ENCODE measurements at regions not wholly inside any gene's neighbourhood (a gene's known extent, or its start where the extent isn't known, plus 50 kb on each side); places are given as distances from the start of the nearest gene placed in this dataset.
"Not testable (repeated sequence)": the region's sequence is repeated elsewhere in the genome, so short reads cannot be mapped to it uniquely, and the experiment has no call there.

GRCh38 chr9:62526306-62526705, 1336.5 kb downstream of the SPATA31A7 start:
- H3K9me3 Mint-ChIP-seq (ENCODE audit: unreplicated experiment); H3K4me1 Mint-ChIP-seq (ENCODE audit: low read depth, unreplicated experiment); H3K27ac Mint-ChIP-seq (ENCODE audit: unreplicated experiment); H3K4me3 Mint-ChIP-seq (ENCODE audit: unreplicated experiment); H3K36me3 Mint-ChIP-seq (ENCODE audit: unreplicated experiment); H3K27me3 Mint-ChIP-seq (ENCODE audit: unreplicated experiment); DNase-seq: not testable (repeated sequence)

GRCh38 chr9:62532162-62532776, 1342.4 kb downstream of the SPATA31A7 start:
- H3K27me3 Mint-ChIP-seq (ENCODE audit: unreplicated experiment); DNase-seq; H3K4me1 Mint-ChIP-seq (ENCODE audit: low read depth, unreplicated experiment); H3K27ac Mint-ChIP-seq (ENCODE audit: unreplicated experiment); H3K36me3 Mint-ChIP-seq (ENCODE audit: unreplicated experiment); H3K9me3 Mint-ChIP-seq (ENCODE audit: unreplicated experiment): not testable (repeated sequence)
- H3K4me3 Mint-ChIP-seq (ENCODE audit: unreplicated experiment): peak overlapping the region; percentile 91

DNA sequence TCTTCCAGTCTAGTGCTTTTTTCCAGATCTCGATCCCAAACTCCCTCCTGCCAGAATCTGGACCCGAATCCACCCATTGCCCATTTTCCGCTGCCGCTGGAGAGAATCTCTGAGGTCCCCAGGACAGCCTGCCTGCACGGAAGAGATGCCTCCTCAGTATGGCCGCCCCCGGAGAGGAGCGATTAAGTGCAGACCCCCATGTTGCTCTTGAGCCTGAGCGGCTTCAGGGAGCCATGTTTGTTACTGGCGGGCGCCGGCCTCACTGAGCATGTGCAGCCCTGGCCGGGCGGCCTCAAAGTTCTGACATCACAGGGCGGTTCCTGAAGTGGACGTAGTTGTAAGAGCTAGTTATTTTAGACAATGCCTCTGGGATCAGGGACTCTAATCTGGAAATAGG, 1342.9 kb downstream of the SPATA31A7 start:
- peak; percentile 50 for DNase-seq
- H3K27me3 Mint-ChIP-seq (ENCODE audit: unreplicated experiment); H3K9me3 Mint-ChIP-seq (ENCODE audit: unreplicated experiment); H3K36me3 Mint-ChIP-seq (ENCODE audit: unreplicated experiment); H3K4me1 Mint-ChIP-seq (ENCODE audit: low read depth, unreplicated experiment): not testable (repeated sequence)
- H3K4me3 Mint-ChIP-seq (ENCODE audit: unreplicated experiment): peak overlapping the region; percentile 91
- peak overlapping the region; percentile 97 for H3K27ac Mint-ChIP-seq (ENCODE audit: unreplicated experiment)

DNA sequence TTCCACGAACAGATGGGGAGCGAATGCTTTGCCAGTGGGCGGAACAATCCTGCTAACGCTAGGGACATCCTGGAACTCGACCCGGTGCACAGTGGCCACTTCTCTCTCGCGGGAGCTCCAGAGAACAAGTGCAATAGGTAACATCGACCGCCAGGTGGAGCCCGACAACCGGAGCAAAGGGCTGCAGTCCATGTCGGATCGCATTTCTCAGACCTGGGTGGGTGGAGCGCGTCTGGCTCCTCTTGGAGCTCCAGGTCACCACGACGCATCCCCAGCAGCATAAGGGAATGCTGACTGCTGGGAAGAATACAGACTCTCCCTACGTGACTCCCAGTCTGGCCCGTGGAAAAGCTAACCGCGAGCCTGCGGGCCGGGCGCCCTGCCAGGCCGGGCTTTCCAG, 1360.7 kb downstream of the SPATA31A7 start:
- DNase-seq: peak; percentile 21
- H3K4me1 Mint-ChIP-seq (ENCODE audit: low read depth, unreplicated experiment); H3K27ac Mint-ChIP-seq (ENCODE audit: unreplicated experiment); H3K36me3 Mint-ChIP-seq (ENCODE audit: unreplicated experiment); H3K27me3 Mint-ChIP-seq (ENCODE audit: unreplicated experiment); H3K9me3 Mint-ChIP-seq (ENCODE audit: unreplicated experiment); H3K4me3 Mint-ChIP-seq (ENCODE audit: unreplicated experiment): not testable (repeated sequence)
- peak; percentile 45 for TF ChIP-seq CTCF (IDR thresholded peaks at IDR 0.05; ENCODE audit: partially characterized antibody, unreplicated experiment)

DNA sequence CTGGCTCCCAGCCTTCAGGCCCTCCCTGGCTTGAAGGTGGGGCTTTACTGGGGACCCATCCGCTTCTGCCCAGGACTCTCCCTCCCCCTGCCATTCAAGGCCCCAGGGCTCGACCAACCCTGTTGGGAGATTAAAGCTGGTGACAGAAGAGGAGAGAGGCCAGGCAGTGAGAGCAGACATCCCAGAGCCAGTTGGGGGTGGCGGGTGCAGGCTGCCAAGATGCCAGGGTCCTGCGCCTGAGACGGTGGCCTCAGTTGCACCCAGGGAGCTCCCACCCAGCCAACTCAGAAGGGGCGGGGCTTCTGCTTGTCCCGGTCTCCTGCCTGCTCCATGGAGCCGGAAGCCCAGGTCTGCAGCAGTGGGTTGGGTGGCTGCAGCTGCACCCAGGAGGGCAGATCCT, 1370.8 kb downstream of the SPATA31A7 start:
- H3K9me3 Mint-ChIP-seq (ENCODE audit: unreplicated experiment); H3K4me1 Mint-ChIP-seq (ENCODE audit: low read depth, unreplicated experiment); H3K4me3 Mint-ChIP-seq (ENCODE audit: unreplicated experiment); H3K27me3 Mint-ChIP-seq (ENCODE audit: unreplicated experiment); H3K27ac Mint-ChIP-seq (ENCODE audit: unreplicated experiment); H3K36me3 Mint-ChIP-seq (ENCODE audit: unreplicated experiment); DNase-seq: not testable (repeated sequence)

DNA sequence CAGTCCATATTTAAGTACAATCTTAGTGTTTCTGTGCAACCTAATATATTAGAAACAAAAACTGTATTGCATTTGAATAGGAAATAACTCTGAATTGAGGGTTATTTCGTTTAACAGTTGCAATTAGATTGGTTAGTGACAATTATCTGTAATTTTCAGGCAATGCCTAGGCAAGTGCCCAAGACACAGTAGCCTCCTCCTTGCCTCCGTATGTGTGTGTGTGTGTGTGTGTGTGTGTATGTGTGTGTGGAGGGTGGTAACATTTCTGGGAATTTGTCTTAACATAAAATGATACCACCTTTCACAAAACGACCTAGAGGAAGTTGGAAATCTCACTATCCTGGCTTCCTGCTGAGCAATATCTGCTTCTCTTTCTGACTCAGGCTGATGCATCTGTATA, 1375.3 kb downstream of the SPATA31A7 start:
- H3K4me1 Mint-ChIP-seq (ENCODE audit: low read depth, unreplicated experiment); H3K4me3 Mint-ChIP-seq (ENCODE audit: unreplicated experiment); DNase-seq; H3K9me3 Mint-ChIP-seq (ENCODE audit: unreplicated experiment); H3K36me3 Mint-ChIP-seq (ENCODE audit: unreplicated experiment); H3K27ac Mint-ChIP-seq (ENCODE audit: unreplicated experiment); H3K27me3 Mint-ChIP-seq (ENCODE audit: unreplicated experiment): not testable (repeated sequence)

GRCh38 chr9:62566430-62566829, 1376.6 kb downstream of the SPATA31A7 start:
- not testable (repeated sequence) for H3K9me3 Mint-ChIP-seq (ENCODE audit: unreplicated experiment); H3K4me1 Mint-ChIP-seq (ENCODE audit: low read depth, unreplicated experiment); H3K36me3 Mint-ChIP-seq (ENCODE audit: unreplicated experiment); H3K27me3 Mint-ChIP-seq (ENCODE audit: unreplicated experiment); DNase-seq; H3K27ac Mint-ChIP-seq (ENCODE audit: unreplicated experiment); H3K4me3 Mint-ChIP-seq (ENCODE audit: unreplicated experiment)

- not testable (repeated sequence) for H3K36me3 Mint-ChIP-seq (ENCODE audit: unreplicated experiment); H3K27me3 Mint-ChIP-seq (ENCODE audit: unreplicated experiment); H3K4me1 Mint-ChIP-seq (ENCODE audit: low read depth, unreplicated experiment); H3K27ac Mint-ChIP-seq (ENCODE audit: unreplicated experiment); H3K9me3 Mint-ChIP-seq (ENCODE audit: unreplicated experiment); H3K4me3 Mint-ChIP-seq (ENCODE audit: unreplicated experiment); DNase-seq
Observed at GRCh38 chr9:62597128-62597527, 1407.3 kb downstream of the SPATA31A7 start.
